ENCODE measurements at regions not wholly inside any gene's neighbourhood (a gene's known extent, or its start where the extent isn't known, plus 50 kb on each side); places are given as distances from the start of the nearest gene placed in this dataset.

- BruUV-seq (replicated peaks): no TSS peak
- Histone ChIP-seq H3K79me2 (ENCODE audit: insufficient read depth, low read length) (no peaks in the 10 kb centered on the region), H4K20me1 (ENCODE audit: insufficient read depth, low read length) (no peaks in the 10 kb centered on the region), H3K36me3 (replicated peaks in 1 of 2; ENCODE audit: control insufficient read depth in 1 of 2, insufficient read depth in 2 of 2, low read length in 2 of 2) (no peaks in the 10 kb centered on the region), H3K9ac (ENCODE audit: insufficient read depth, low read depth, low read length) (no peak overlapping the region), H2AFZ (ENCODE audit: low read length) (no peak overlapping the region), H3K9me3 (ENCODE audit: low read length) (no peaks in the 10 kb centered on the region), H3K27me3 (ENCODE audit: control insufficient read depth in 1 of 2, insufficient read depth in 2 of 2, low read length in 2 of 2) (no peaks in the 10 kb centered on the region), H3K4me1 (ENCODE audit: insufficient read depth, low read length) (no peaks in the 10 kb centered on the region), H3K4me2 (ENCODE audit: low read depth, low read length) (no peak overlapping the region), H3K27ac (ENCODE audit: extremely low read length, insufficient read depth, low read length) (no peak overlapping the region), H3K4me3 (replicated peaks in 1 of 3; ENCODE audit: insufficient read depth in 1 of 3, low read depth in 2 of 3, low read length in 3 of 3) (no peak overlapping the region)
- FAIRE-seq (no peak), ATAC-seq (no peak), DNase-seq (ENCODE audit: low spot score) (no peak)
- WGBS (ENCODE audit: low lambda C conversion rate): 9% methylated on average over 5 of the region's 7 CpGs
- TF ChIP-seq TOE1 (CRISPR knock-in tag; IDR thresholded peaks at IDR 0.05) (no peak), ZNF513 (CRISPR knock-in tag; conservative IDR thresholded peaks at IDR 0.05) (no peak), ZNF562 (CRISPR knock-in tag; IDR thresholded peaks at IDR 0.05; ENCODE audit: borderline replicate concordance) (no peak), DNMT1 (CRISPR knock-in tag; IDR thresholded peaks at IDR 0.05) (no peak), GATA4 (IDR thresholded peaks at IDR 0.05; ENCODE audit: borderline replicate concordance, low read depth) (no peak), ZBTB26 (CRISPR knock-in tag; IDR thresholded peaks at IDR 0.05; ENCODE audit: borderline replicate concordance) (no peak), ZNF331 (CRISPR knock-in tag; IDR thresholded peaks at IDR 0.05) (no peak), ZNF784 (CRISPR knock-in tag; IDR thresholded peaks at IDR 0.05; ENCODE audit: borderline replicate concordance) (no peak), ATF7-NPFF (CRISPR knock-in tag; IDR thresholded peaks at IDR 0.05; ENCODE audit: low read depth) (no peak), ZBTB39 (CRISPR knock-in tag; IDR thresholded peaks at IDR 0.05) (no peak), JUND (CRISPR knock-in tag; IDR thresholded peaks at IDR 0.05) (no peak), ZNF350 (CRISPR knock-in tag; IDR thresholded peaks at IDR 0.05; ENCODE audit: borderline replicate concordance, low read depth) (no peak), REST (IDR thresholded peaks at IDR 0.05; ENCODE audit: borderline replicate concordance in 1 of 2, low read depth in 1 of 2, low read length in 2 of 2) (no peak), ZBTB7B (CRISPR knock-in tag; IDR thresholded peaks at IDR 0.05) (no peak)
- in situ Hi-C loops (cut with HindIII; ENCODE audit: extremely low pct_ligation_motif_present, low pct_unique_long_range_greater_than_20kb) (no loop called here), intact Hi-C loops (cut with micrococcal nuclease; ENCODE audit: unreplicated experiment) (no loop called here)
- ChIA-PET POLR2A (no interaction called here), CTCF (ENCODE audit: low intra/inter-chr PET ratio, low total read pairs) (no interaction called here)
Observed at GRCh38 chr1:219081943-219082925, 91.4 kb upstream of the LYPLAL1 start.

Data from HepG2 (cell line).